Activated CD4-positive, alpha-beta T cell treated with anti-CD3 and anti-CD28 coated beads for 36 hours (primary cell): ENCODE measurements at regions not wholly inside any gene's neighbourhood (a gene's known extent, or its start where the extent isn't known, plus 50 kb on each side); places are given as distances from the start of the nearest gene placed in this dataset.
A peak's percentile ranks its signal among the peaks of the same experiment; 100 is the strongest.

Source experiments
- ATAC-seq: fragments of 200-7000 bp; cut with Tn5 transposase; one replicate; pipeline ENCODE4 v1.10.0; 2021; ENCODE audit warnings: mild to moderate bottlenecking, moderate library complexity
- CTCF ChIA-PET: fragments of 350-600 bp; sonication (Branson Sonifier 250); formaldehyde crosslinking; loops from one replicate; lab custom pipeline; 2021; ENCODE audit warnings: antibody characterized with exemption; lab: Charles Lee
- POLR2A ChIA-PET: fragments of 350-600 bp; sonication (Branson Sonifier 250); formaldehyde crosslinking; loops from one replicate; lab custom pipeline; 2021; ENCODE audit warnings: antibody characterized with exemption, inconsistent platforms; lab: Charles Lee
- DNase-seq: peaks from one replicate; pipeline ENCODE4 v3.0.0-alpha.2; 2020
- H3K27ac Mint-ChIP-seq: one replicate; pipeline ENCODE4 v1.8.0; 2021; ENCODE audit warnings: mixed read lengths
- H3K27me3 Mint-ChIP-seq: one replicate; pipeline ENCODE4 v1.8.0; 2021; ENCODE audit warnings: mixed read lengths
- H3K36me3 Mint-ChIP-seq: one replicate; pipeline ENCODE4 v1.8.0; 2021; ENCODE audit warnings: low read depth, mixed read lengths
- H3K4me1 Mint-ChIP-seq: one replicate; pipeline ENCODE4 v1.8.0; 2021; ENCODE audit warnings: mixed read lengths
- H3K4me3 Mint-ChIP-seq: one replicate; pipeline ENCODE4 v1.8.0; 2021; ENCODE audit warnings: mild to moderate bottlenecking, moderate library complexity, mixed read lengths
- H3K9me3 Mint-ChIP-seq: one replicate; pipeline ENCODE4 v1.8.0; 2021; ENCODE audit warnings: low read depth, mixed read lengths
- intact Hi-C, 2 experiments: fragments of 100-400 bp; cut with DNase I in 1 of 2; cut with micrococcal nuclease in 1 of 2; formaldehyde crosslinking; loops; one replicate each; pipeline versions ENCODE4 v1.14.2 to v1.15.1; 2022 to 2024; cut with DNase I, micrococcal nuclease

GRCh38 chr4:165592386-165592785 lies 213.6 kb downstream of the CPE start:
- ATAC-seq, result no peak
- DNase-seq, result no peak
- no peaks in the 10 kb centered on the region for H3K9me3 Mint-ChIP-seq
- intact Hi-C loops, result no loop called here
- CTCF ChIA-PET, result no interaction called here
- POLR2A ChIA-PET, result no interaction called here
- H3K4me1 Mint-ChIP-seq, result no peaks in the 10 kb centered on the region
- H3K27ac Mint-ChIP-seq, result no peak overlapping the region
- H3K27me3 Mint-ChIP-seq, result peaks cover 1% of the 10 kb centered on the region
- no peaks in the 10 kb centered on the region for H3K36me3 Mint-ChIP-seq
- H3K4me3 Mint-ChIP-seq, result no peak overlapping the region

GRCh38 chr4:165597581-165598480 lies 219.0 kb downstream of the CPE start:
- Mint-ChIP-seq H3K4me3 (no peak overlapping the region), H3K27me3 (no peaks in the 10 kb centered on the region), H3K27ac (no peak overlapping the region), H3K9me3 (no peaks in the 10 kb centered on the region), H3K36me3 (no peaks in the 10 kb centered on the region), H3K4me1 (no peaks in the 10 kb centered on the region)
- ChIA-PET POLR2A (no interaction called here), CTCF (no interaction called here)
- intact Hi-C loops, result no loop called here
- no peak for ATAC-seq
- no peak for DNase-seq

- no peaks in the 10 kb centered on the region for H3K27me3 Mint-ChIP-seq
- no peak overlapping the region for H3K4me3 Mint-ChIP-seq
- ChIA-PET POLR2A (no interaction called here), CTCF (no interaction called here)
- intact Hi-C loops, result no loop called here
- no peaks in the 10 kb centered on the region for H3K4me1 Mint-ChIP-seq
- DNase-seq, result no peak
- no peak for ATAC-seq
- no peak overlapping the region for H3K27ac Mint-ChIP-seq
- H3K9me3 Mint-ChIP-seq, result no peaks in the 10 kb centered on the region
- no peaks in the 10 kb centered on the region for H3K36me3 Mint-ChIP-seq
Observed at GRCh38 chr4:165600959-165601683, 222.3 kb downstream of the CPE start.

- Mint-ChIP-seq H3K27me3 (no peaks in the 10 kb centered on the region), H3K36me3 (no peaks in the 10 kb centered on the region), H3K9me3 (no peaks in the 10 kb centered on the region), H3K4me3 (no peak overlapping the region), H3K27ac (no peak overlapping the region), H3K4me1 (no peaks in the 10 kb centered on the region)
- ATAC-seq (no peak), DNase-seq (no peak)
- POLR2A ChIA-PET, result no interaction called here
- intact Hi-C loops, result no loop called here
- CTCF ChIA-PET, result no interaction called here
Observed at GRCh38 chr4:165602621-165603020, 223.8 kb downstream of the CPE start.

- ChIA-PET CTCF (no interaction called here), POLR2A (no interaction called here)
- H3K36me3 Mint-ChIP-seq, result no peaks in the 10 kb centered on the region
- no peak overlapping the region for H3K4me3 Mint-ChIP-seq
- H3K27me3 Mint-ChIP-seq, result no peaks in the 10 kb centered on the region
- no peak overlapping the region for H3K27ac Mint-ChIP-seq
- DNase-seq (no peak), ATAC-seq (no peak)
- H3K4me1 Mint-ChIP-seq, result no peaks in the 10 kb centered on the region
- H3K9me3 Mint-ChIP-seq, result no peaks in the 10 kb centered on the region
- intact Hi-C loops, result no loop called here
Observed at GRCh38 chr4:165604181-165604580, 225.4 kb downstream of the CPE start.

GRCh38 chr4:165605811-165606210 lies 227.0 kb downstream of the CPE start:
- DNase-seq (no peak), ATAC-seq (no peak)
- Mint-ChIP-seq H3K9me3 (no peaks in the 10 kb centered on the region), H3K4me1 (peaks cover under 1% of the 10 kb centered on the region), H3K27ac (no peak overlapping the region), H3K27me3 (no peaks in the 10 kb centered on the region), H3K36me3 (no peaks in the 10 kb centered on the region), H3K4me3 (no peak overlapping the region)
- ChIA-PET POLR2A (no interaction called here), CTCF (no interaction called here)
- intact Hi-C loops, result no loop called here

GRCh38 chr4:165606465-165607205 lies 227.8 kb downstream of the CPE start:
- Mint-ChIP-seq H3K9me3 (no peaks in the 10 kb centered on the region), H3K4me1 (peaks cover 3% of the 10 kb centered on the region), H3K27ac (no peak overlapping the region), H3K27me3 (no peaks in the 10 kb centered on the region), H3K4me3 (no peak overlapping the region), H3K36me3 (no peaks in the 10 kb centered on the region)
- DNase-seq, result no peak
- ATAC-seq, result no peak
- ChIA-PET CTCF (no interaction called here), POLR2A (no interaction called here)
- intact Hi-C loops, result no loop called here

GRCh38 chr4:165609653-165610052 lies 230.8 kb downstream of the CPE start:
- ATAC-seq (no peak), DNase-seq (no peak)
- CTCF ChIA-PET, result no interaction called here
- Mint-ChIP-seq H3K36me3 (no peaks in the 10 kb centered on the region), H3K27me3 (no peaks in the 10 kb centered on the region), H3K4me1 (peaks cover 3% of the 10 kb centered on the region), H3K9me3 (no peaks in the 10 kb centered on the region), H3K4me3 (no peak overlapping the region), H3K27ac (no peak overlapping the region)
- intact Hi-C loops, result no loop called here
- POLR2A ChIA-PET, result interaction anchor here (0.8 kb wide), 1 partner anchor 18 kb away, joined by 3 read pairs; no protein-coding TSS in a partner anchor

- H3K36me3 Mint-ChIP-seq, result no peaks in the 10 kb centered on the region
- intact Hi-C loops, result no loop called here
- ChIA-PET CTCF (no interaction called here), POLR2A (no interaction called here)
- no peaks in the 10 kb centered on the region for H3K9me3 Mint-ChIP-seq
- peaks cover 3% of the 10 kb centered on the region for H3K4me1 Mint-ChIP-seq
- no peaks in the 10 kb centered on the region for H3K27me3 Mint-ChIP-seq
- H3K27ac Mint-ChIP-seq, result no peak overlapping the region
- no peak for DNase-seq
- ATAC-seq, result no peak
- H3K4me3 Mint-ChIP-seq, result no peak overlapping the region
Observed at GRCh38 chr4:165610679-165611437, 232.1 kb downstream of the CPE start.

GRCh38 chr4:165612936-165613335 lies 234.1 kb downstream of the CPE start:
- no peaks in the 10 kb centered on the region for H3K36me3 Mint-ChIP-seq
- ATAC-seq, result peak; percentile 82
- intact Hi-C loops, result no loop called here
- no peak overlapping the region for H3K27ac Mint-ChIP-seq
- H3K9me3 Mint-ChIP-seq, result peaks cover 2% of the 10 kb centered on the region
- peaks cover 3% of the 10 kb centered on the region for H3K4me1 Mint-ChIP-seq
- POLR2A ChIA-PET, result no interaction called here
- DNase-seq, result peak; percentile 7
- CTCF ChIA-PET, result no interaction called here
- H3K27me3 Mint-ChIP-seq, result peaks cover 1% of the 10 kb centered on the region
- H3K4me3 Mint-ChIP-seq, result no peak overlapping the region

GRCh38 chr4:165613581-165613980 lies 234.8 kb downstream of the CPE start:
- Mint-ChIP-seq H3K9me3 (peaks cover 2% of the 10 kb centered on the region), H3K36me3 (no peaks in the 10 kb centered on the region), H3K27me3 (peaks cover 1% of the 10 kb centered on the region), H3K4me1 (peaks cover 3% of the 10 kb centered on the region), H3K27ac (no peak overlapping the region), H3K4me3 (no peak overlapping the region)
- ChIA-PET POLR2A (no interaction called here), CTCF (no interaction called here)
- intact Hi-C loops, result no loop called here
- no peak for ATAC-seq
- DNase-seq, result no peak
